GM10248 (cell line): ENCODE measurements at regions not wholly inside any gene's neighbourhood (a gene's known extent, or its start where the extent isn't known, plus 50 kb on each side); places are given as distances from the start of the nearest gene placed in this dataset.

Source experiments
- CTCF ChIA-PET: fragments of 300-600 bp; sonication (Branson Sonifier 250); formaldehyde crosslinking; extraction: SDS; loops from one replicate; lab custom pipeline; 2021; ENCODE audit warnings: antibody characterized with exemption; lab: Yijun Ruan, JAX
- POLR2A ChIA-PET: fragments of 350-650 bp; sonication (Branson Sonifier 250); formaldehyde crosslinking; extraction: SDS; loops from one replicate; lab custom pipeline; 2020; ENCODE audit warnings: antibody characterized with exemption; lab: Yijun Ruan, JAX
- DNase-seq: peaks from one replicate; pipeline ENCODE4 v3.0.0; 2012; ENCODE audit errors: extremely low spot score
- TF ChIP-seq, protein P1 (sequence below): IDR thresholded peaks from 2 replicates; pipeline ENCODE4 v1.5.1; 2012; ENCODE audit warnings: mild to moderate bottlenecking, low read depth; ENCODE audit errors: extremely low read depth, missing control alignments, control extremely low read depth

DNA sequence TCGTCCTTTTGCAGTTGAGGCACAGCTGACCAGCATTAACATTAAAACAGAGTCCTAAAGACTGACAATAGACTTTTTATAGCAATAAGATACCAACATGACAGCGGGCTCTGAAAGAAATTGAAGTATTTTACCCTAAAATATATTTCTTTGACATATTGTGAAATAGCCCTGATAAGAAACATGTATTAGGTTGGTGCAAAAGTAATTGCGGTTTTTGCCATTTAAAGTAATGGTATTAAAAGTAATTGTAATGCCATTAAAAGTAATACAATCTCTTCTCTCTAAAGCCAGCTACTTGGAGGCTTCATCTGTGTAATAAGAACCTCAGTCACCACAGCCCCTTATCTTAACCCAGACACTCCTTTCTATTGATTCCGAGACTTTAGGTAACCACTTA, 394.6 kb downstream of the PREX1 start:
- DNase-seq: no peak
- TF ChIP-seq, protein P1, sequence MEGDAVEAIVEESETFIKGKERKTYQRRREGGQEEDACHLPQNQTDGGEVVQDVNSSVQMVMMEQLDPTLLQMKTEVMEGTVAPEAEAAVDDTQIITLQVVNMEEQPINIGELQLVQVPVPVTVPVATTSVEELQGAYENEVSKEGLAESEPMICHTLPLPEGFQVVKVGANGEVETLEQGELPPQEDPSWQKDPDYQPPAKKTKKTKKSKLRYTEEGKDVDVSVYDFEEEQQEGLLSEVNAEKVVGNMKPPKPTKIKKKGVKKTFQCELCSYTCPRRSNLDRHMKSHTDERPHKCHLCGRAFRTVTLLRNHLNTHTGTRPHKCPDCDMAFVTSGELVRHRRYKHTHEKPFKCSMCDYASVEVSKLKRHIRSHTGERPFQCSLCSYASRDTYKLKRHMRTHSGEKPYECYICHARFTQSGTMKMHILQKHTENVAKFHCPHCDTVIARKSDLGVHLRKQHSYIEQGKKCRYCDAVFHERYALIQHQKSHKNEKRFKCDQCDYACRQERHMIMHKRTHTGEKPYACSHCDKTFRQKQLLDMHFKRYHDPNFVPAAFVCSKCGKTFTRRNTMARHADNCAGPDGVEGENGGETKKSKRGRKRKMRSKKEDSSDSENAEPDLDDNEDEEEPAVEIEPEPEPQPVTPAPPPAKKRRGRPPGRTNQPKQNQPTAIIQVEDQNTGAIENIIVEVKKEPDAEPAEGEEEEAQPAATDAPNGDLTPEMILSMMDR: no peak
- CTCF ChIA-PET: no interaction called here
- POLR2A ChIA-PET: no interaction called here

DNA sequence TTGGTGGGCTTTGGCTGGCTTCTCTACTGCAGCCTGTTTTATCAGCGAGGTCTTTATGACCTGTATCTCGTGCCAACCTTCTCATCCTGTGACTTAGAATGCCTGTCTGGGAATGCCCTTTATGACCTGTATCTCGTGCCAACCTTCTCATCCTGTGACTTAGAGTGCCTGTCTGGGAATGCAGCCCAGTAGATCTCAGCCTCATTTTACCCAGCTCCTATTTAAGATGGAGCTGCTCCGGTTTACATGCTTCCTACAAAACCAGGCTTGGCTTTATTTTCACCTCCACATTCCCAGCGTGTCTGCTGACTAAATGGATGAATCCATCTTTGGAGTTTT, 395.3 kb downstream of the PREX1 start:
- POLR2A ChIA-PET: no interaction called here
- CTCF ChIA-PET: no interaction called here
- DNase-seq: no peak
- TF ChIP-seq, protein P1: no peak

DNA sequence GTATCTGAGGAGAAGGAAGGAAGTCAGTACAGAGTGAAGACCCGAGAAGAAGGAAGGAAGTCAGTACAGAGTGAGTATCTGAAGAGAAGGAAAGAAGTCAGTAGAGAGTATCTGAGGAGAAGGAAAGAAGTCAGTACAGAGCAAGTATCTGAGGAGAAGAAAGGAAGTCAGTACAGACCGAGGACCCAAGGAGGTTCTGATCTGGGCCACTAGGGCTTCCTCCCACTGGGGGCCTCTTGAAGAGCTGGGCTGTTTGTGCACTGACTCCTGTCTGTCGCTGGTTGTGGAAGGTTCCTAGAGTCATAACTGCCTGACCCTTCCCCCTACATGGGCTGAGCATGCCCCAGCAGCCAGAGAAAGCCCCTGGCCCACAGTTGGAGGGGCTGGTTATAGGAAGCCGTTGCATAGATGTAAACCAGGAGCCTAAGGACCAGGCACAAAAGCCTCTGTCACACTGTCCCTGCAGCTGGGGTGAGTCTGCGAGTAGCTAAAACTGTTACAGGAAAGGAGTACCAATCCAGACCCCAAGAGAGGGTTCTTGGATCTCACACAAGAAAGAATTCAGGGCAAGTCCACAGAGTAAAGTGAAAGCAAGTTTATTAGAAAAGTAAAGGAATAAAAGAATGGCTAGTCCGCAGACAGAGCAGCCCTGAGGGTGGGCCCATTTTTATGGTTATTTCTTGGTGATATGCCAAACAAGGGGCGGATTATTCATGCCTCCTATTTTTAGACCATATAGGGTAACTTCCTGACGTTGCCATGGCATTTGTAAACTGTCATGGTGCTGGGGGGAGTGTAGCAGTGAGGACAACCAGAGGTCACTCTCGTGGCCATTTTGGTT, 395.9 kb downstream of the PREX1 start:
- TF ChIP-seq, protein P1: no peak
- CTCF ChIA-PET: no interaction called here
- DNase-seq: no peak
- POLR2A ChIA-PET: no interaction called here

DNA sequence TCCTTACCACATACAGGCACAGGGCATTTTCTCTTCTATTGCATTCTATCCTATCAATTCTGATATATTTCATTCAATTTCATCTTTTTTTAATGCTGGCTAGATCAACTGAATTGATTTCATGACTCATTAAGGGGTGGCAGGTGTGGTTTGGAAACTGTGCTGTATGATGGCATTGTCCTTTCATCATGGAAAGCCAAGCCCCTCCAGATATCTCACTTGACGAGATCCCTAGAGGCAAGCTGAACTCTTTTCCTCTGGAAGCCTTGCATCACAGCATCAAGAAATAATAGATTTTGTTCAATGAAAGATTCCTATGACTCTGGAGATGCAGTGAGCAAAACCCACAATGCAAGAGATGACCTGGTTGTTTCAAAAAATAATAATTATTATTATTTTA, 401.2 kb downstream of the PREX1 start:
- CTCF ChIA-PET: no interaction called here
- TF ChIP-seq, protein P1: no peak
- POLR2A ChIA-PET: no interaction called here
- DNase-seq: no peak

DNA sequence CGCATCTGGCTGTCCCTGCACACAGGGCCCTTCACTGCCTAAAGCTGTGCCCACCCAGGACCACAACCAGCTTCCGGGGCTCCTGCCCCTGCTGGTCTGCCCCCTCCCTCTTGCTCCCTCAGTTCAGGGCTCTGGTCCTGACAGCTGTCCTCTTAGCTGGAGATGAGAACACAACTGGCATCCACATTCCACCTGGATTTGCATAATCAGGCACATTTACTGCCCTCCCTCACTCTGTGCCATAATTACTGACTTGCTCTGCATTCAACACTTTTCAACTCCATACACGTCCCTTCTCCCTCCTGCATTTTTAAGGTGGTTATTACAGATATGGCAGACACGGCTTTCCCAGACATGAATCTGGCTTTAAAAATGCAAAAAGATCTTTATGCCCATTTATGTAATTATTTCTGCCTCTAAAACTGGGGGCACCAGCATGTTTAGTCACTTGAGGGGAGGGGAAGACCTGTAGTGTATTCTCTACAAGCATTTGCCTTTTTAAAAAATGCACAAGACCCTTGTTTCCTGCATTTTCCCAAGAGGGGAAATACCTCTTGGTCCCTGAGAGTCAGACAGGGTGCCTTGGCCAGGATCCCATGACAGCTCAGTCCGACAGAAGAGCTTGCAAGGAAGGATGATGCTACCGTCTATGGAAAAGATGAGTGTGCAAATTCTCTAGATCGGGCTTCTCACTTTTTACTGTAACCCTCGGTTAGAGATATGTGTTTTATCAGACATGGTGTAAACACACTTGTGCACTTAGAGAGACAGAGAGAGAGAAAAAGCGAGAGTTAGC, 401.8 kb downstream of the PREX1 start:
- TF ChIP-seq, protein P1: no peak
- ChIA-PET CTCF (interaction anchor here (1.8 kb wide), 1 partner anchor 195 kb away, joined by 5 read pairs; no protein-coding TSS in a partner anchor), POLR2A (no interaction called here)
- DNase-seq: no peak

DNA sequence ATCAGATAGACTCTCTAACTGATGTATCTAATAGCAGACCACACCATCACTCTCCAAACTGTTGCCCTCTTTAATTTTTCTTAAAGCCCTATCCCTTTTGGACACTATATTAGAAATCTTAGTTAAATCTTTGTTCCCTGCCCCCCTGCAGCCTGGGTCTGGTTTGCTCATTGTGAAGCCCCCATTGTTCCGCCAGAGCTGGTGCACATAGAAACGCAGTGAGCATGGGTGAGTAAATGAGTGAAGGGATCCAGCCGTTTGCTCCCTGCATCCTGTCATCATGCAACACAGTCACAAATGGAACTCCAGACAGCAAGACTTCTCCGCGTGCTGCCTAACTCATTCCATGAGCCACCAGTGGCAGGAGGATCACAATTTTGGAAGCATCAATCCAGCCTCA, 402.5 kb downstream of the PREX1 start:
- ChIA-PET POLR2A (no interaction called here), CTCF (interaction anchor here (1.8 kb wide), 1 partner anchor 195 kb away, joined by 5 read pairs; no protein-coding TSS in a partner anchor)
- DNase-seq: no peak
- TF ChIP-seq, protein P1: no peak
